Loucy (cell line): ENCODE measurements at regions not wholly inside any gene's neighbourhood (a gene's known extent, or its start where the extent isn't known, plus 50 kb on each side); places are given as distances from the start of the nearest gene placed in this dataset.

Experiments
- H2AFZ ChIP-seq: fragments of 200-600 bp; sonication (generic); 2 replicates; pipeline ENCODE4 v1.6.0; 2016; ENCODE audit warnings: antibody characterized with exemption, mild to moderate bottlenecking, low read length, moderate library complexity
- H3F3A ChIP-seq: fragments of 200-600 bp; 2 replicates; pipeline ENCODE4 v1.6.0; 2016; ENCODE audit warnings: antibody characterized with exemption, low read depth, mild to moderate bottlenecking
- H3K27me3 ChIP-seq: fragments of 200-600 bp; sonication (generic); 2 replicates; pipeline ENCODE4 v1.6.1; 2014; ENCODE audit warnings: low read length, mild to moderate bottlenecking; ENCODE audit not compliant: insufficient read depth, poor library complexity, severe bottlenecking
- H3K36me3 ChIP-seq: fragments of 200-600 bp; sonication (generic); 2 replicates; pipeline ENCODE4 v1.6.1; 2016; ENCODE audit warnings: low read length; ENCODE audit not compliant: insufficient read depth
- H3K4me1 ChIP-seq: fragments of 200-600 bp; sonication (generic); 2 replicates; pipeline ENCODE4 v1.5.1; 2014; ENCODE audit warnings: low read length, mild to moderate bottlenecking; ENCODE audit not compliant: insufficient read depth, poor library complexity, severe bottlenecking
- H3K4me2 ChIP-seq: fragments of 200-600 bp; sonication (generic); 2 replicates; pipeline ENCODE4 v1.6.0; 2014; ENCODE audit warnings: antibody characterized with exemption, low read length, low read depth, mild to moderate bottlenecking; ENCODE audit not compliant: poor library complexity, severe bottlenecking
- H3K4me3 ChIP-seq: fragments of 200-600 bp; sonication (generic); 2 replicates; pipeline ENCODE4 v1.5.1; 2014; ENCODE audit warnings: low read length, mild to moderate bottlenecking, mixed read lengths; ENCODE audit not compliant: poor library complexity, severe bottlenecking
- H3K79me2 ChIP-seq: fragments of 200-600 bp; sonication (generic); 2 replicates; pipeline ENCODE4 v1.6.1; 2014; ENCODE audit warnings: low read length; ENCODE audit not compliant: insufficient read depth
- H3K9ac ChIP-seq: fragments of 200-600 bp; sonication (generic); 2 replicates; pipeline ENCODE4 v1.6.0; 2014; ENCODE audit warnings: mild to moderate bottlenecking, low read depth, low read length, moderate library complexity; ENCODE audit not compliant: poor library complexity, severe bottlenecking
- H3K9me2 ChIP-seq: fragments of 200-600 bp; sonication (generic); replicated peaks from 2 replicates; pipeline ENCODE4 v1.6.1; 2016; ENCODE audit warnings: low read depth, low read length, mixed read lengths
- H3K9me3 ChIP-seq: fragments of 200-600 bp; sonication (generic); 2 replicates; pipeline ENCODE4 v1.6.1; 2014; ENCODE audit warnings: mild to moderate bottlenecking, antibody characterized with exemption, low read length, low read depth; ENCODE audit not compliant: insufficient read depth
- H4K20me1 ChIP-seq: fragments of 200-600 bp; sonication (generic); 2 replicates; pipeline ENCODE4 v1.6.0; 2014; ENCODE audit warnings: antibody characterized with exemption, low read length, mild to moderate bottlenecking; ENCODE audit not compliant: insufficient read depth, poor library complexity, severe bottlenecking
- EZH2phosphoT487 ChIP-seq: fragments of 200-600 bp; IDR thresholded peaks from 2 replicates; pipeline ENCODE4 v1.6.1; 2018; ENCODE audit warnings: antibody characterized with exemption, mild to moderate bottlenecking, moderate library complexity, borderline replicate concordance
- TF ChIP-seq, protein P1 (sequence below): fragments of 200-600 bp; sonication (generic); conservative IDR thresholded peaks from 2 replicates; pipeline ENCODE4 v1.5.1; 2014; ENCODE audit warnings: mild to moderate bottlenecking, antibody characterized with exemption, low read length

DNA sequence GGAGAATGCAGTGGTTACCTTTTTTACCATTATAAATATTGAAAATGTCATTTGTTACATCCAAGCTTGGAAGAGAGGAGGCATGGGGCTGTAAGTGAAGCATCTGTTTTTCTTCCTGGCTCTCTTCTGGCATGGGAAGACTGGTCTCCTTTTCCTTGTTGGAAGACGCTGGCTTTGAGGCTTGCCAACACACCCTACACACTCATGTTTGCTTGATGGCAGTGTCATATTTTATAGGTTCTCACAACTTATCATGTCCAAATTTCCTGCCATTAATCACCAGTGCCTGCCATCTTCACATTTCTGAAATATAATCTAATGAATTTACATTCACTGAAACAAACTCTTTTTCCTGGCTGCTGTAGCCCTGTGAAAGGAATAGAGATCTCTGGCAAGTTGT lies 252.9 kb downstream of the MAN2A1 start:
- Histone ChIP-seq H3K27me3 (no peaks in the 10 kb centered on the region), H3K4me2 (no peak overlapping the region), H3K9me3 (no peaks in the 10 kb centered on the region), H3K9ac (no peak overlapping the region), H4K20me1 (no peaks in the 10 kb centered on the region), H3K79me2 (no peaks in the 10 kb centered on the region), H2AFZ (no peak overlapping the region), H3K9me2 (no peaks in the 10 kb centered on the region), H3K4me3 (no peak overlapping the region), H3F3A (no peaks in the 10 kb centered on the region), H3K4me1 (peaks cover 8% of the 10 kb centered on the region), H3K36me3 (no peaks in the 10 kb centered on the region)
- no peak for TF ChIP-seq EZH2phosphoT487
- TF ChIP-seq, protein P1, sequence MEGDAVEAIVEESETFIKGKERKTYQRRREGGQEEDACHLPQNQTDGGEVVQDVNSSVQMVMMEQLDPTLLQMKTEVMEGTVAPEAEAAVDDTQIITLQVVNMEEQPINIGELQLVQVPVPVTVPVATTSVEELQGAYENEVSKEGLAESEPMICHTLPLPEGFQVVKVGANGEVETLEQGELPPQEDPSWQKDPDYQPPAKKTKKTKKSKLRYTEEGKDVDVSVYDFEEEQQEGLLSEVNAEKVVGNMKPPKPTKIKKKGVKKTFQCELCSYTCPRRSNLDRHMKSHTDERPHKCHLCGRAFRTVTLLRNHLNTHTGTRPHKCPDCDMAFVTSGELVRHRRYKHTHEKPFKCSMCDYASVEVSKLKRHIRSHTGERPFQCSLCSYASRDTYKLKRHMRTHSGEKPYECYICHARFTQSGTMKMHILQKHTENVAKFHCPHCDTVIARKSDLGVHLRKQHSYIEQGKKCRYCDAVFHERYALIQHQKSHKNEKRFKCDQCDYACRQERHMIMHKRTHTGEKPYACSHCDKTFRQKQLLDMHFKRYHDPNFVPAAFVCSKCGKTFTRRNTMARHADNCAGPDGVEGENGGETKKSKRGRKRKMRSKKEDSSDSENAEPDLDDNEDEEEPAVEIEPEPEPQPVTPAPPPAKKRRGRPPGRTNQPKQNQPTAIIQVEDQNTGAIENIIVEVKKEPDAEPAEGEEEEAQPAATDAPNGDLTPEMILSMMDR: no peak

DNA sequence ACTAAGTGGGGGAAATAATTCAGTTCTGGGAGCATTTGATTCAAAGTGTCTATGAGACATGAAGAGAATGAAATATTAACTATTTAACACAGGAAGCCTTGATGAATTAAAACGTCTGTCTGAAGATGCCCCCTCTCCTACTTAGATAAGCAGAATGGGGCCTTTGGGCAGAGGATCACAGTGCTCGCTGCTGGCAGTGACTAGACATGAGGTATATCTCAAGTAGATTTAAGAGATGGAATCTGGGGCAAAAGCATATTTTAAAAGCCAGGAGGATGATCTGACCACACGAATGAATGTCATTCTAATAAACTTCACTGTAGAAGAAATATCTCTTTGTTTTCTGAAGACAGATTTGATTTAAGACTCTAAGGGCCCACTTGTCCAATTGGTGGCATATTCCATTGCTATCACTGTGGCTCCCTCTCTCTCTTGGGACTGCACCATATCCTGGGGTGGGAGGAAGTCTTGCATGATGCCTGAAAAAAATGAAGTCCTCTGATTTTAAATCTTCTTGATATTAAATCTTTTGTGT lies 254.0 kb downstream of the MAN2A1 start:
- Histone ChIP-seq H3K4me2 (no peak overlapping the region), H3K36me3 (no peaks in the 10 kb centered on the region), H3K4me3 (no peak overlapping the region), H3K9ac (no peak overlapping the region), H3K4me1 (peaks cover 8% of the 10 kb centered on the region), H3F3A (no peaks in the 10 kb centered on the region), H3K9me2 (no peaks in the 10 kb centered on the region), H3K9me3 (no peaks in the 10 kb centered on the region), H3K27me3 (no peaks in the 10 kb centered on the region), H2AFZ (no peak overlapping the region), H3K79me2 (no peaks in the 10 kb centered on the region), H4K20me1 (no peaks in the 10 kb centered on the region)
- TF ChIP-seq, protein P1: no peak
- no peak for TF ChIP-seq EZH2phosphoT487

DNA sequence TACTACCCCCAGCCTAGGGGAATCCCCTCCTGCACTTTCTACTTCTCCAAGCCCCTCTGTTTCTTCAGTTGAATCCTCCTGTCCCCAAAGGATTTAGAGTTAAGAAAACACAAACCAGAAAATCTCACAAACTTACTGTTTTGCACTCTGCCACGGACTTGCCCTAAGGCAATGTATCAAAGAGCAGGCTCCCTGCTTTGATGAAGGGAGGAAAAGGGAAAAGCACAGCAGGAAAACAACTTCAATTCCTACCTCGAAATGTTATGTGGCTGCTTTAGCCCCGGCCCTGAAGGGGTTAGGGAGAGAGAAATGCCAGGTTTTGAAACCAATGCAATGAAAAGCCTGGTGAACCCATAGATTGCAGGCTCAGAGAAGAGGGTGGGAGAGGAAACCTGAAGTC lies 254.7 kb downstream of the MAN2A1 start:
- Histone ChIP-seq H4K20me1 (no peaks in the 10 kb centered on the region), H3K4me3 (no peak overlapping the region), H3K4me2 (no peak overlapping the region), H3K9me2 (no peaks in the 10 kb centered on the region), H3F3A (no peaks in the 10 kb centered on the region), H2AFZ (no peak overlapping the region), H3K4me1 (peaks cover 8% of the 10 kb centered on the region), H3K36me3 (no peaks in the 10 kb centered on the region), H3K27me3 (no peaks in the 10 kb centered on the region), H3K9ac (no peak overlapping the region), H3K9me3 (no peaks in the 10 kb centered on the region), H3K79me2 (no peaks in the 10 kb centered on the region)
- TF ChIP-seq, protein P1: no peak
- no peak for TF ChIP-seq EZH2phosphoT487
